Tibial artery (tissue), 4 donors: ENCODE measurements at regions not wholly inside any gene's neighbourhood (a gene's known extent, or its start where the extent isn't known, plus 50 kb on each side); places are given as distances from the start of the nearest gene placed in this dataset.

Experiments
- DNase-seq, 2 donors: peaks; one replicate each; pipeline ENCODE4 v3.0.0-alpha.2; 2019
- H3K27ac ChIP-seq, 2 donors: fragments of 200-600 bp; sonication (generic) in 1 of 2; 1 replicate in 1 of 2; 2 replicates in 1 of 2; pipeline ENCODE4 v1.5.1; 2018 to 2019; ENCODE audit warnings: mild to moderate bottlenecking in 1 of 2
- H3K27me3 ChIP-seq, 2 donors: fragments of 200-600 bp; sonication (generic) in 1 of 2; one replicate each; pipeline versions ENCODE4 v1.5.1 to v1.6.0; 2016 to 2019
- H3K36me3 ChIP-seq, 3 donors: fragments of 200-600 bp; sonication (generic) in 2 of 3; one replicate each; pipeline ENCODE4 v1.5.1; 2016 to 2019; ENCODE audit warnings: mild to moderate bottlenecking in 2 of 3
- H3K4me1 ChIP-seq, 4 donors: fragments of 200-600 bp; sonication (generic) in 2 of 4; 1 replicate in 3 of 4; 2 replicates in 1 of 4; pipeline ENCODE4 v1.5.1; 2016 to 2019
- H3K4me3 ChIP-seq, 2 donors: fragments of 200-600 bp; sonication (generic) in 1 of 2; 1 replicate in 1 of 2; 2 replicates in 1 of 2; pipeline ENCODE4 v1.5.1; 2018 to 2019; ENCODE audit warnings: mild to moderate bottlenecking in 2 of 2
- H3K9me3 ChIP-seq, 3 donors: fragments of 200-600 bp; sonication (generic) in 1 of 3; one replicate each; pipeline ENCODE4 v1.5.1; 2016 to 2019
- intact Hi-C: fragments of 100-400 bp; cut with DNase I; formaldehyde crosslinking; loops from one replicate; pipeline ENCODE4 v1.15.0; 2023; ENCODE audit warnings: low total_unique reads
- TF ChIP-seq, protein P1 (sequence below), 2 experiments: fragments of 200-600 bp in 1 of 2; fragments of 450-650 bp in 1 of 2; IDR thresholded peaks; one replicate each; pipeline ENCODE4 v1.5.1; 2017 to 2019; ENCODE audit warnings: antibody characterized with exemption in 2 of 2, mild to moderate bottlenecking in 1 of 2, moderate library complexity in 1 of 2

DNA sequence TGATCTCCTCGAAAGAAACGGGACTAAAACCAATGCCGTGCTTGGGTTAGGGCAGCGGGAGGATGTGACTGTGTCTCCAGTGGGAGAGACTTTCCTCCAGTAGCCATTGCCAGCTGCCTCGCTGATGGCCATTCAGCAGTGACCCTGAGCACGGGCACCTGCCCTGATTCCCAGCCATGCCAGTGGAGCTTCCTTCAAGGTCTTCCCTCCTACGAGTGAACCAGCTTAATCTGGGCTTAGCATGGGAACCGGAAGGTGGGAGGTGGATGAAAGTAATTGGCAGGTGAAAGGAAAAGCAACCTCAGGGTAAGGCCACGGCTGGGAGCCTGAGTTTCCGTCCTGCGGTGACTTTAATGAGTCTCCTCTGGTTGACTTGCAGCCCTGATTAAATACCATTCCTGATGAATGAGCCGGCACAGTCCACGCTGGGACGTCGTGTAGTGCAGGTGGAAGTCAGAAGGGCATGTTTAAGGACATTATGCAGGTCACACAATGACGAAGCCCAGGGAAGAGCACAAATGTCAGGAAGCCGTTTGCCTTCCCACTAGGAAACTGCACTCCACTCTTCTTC is 813.5 kb downstream of the QKI start:
- TF ChIP-seq, protein P1, sequence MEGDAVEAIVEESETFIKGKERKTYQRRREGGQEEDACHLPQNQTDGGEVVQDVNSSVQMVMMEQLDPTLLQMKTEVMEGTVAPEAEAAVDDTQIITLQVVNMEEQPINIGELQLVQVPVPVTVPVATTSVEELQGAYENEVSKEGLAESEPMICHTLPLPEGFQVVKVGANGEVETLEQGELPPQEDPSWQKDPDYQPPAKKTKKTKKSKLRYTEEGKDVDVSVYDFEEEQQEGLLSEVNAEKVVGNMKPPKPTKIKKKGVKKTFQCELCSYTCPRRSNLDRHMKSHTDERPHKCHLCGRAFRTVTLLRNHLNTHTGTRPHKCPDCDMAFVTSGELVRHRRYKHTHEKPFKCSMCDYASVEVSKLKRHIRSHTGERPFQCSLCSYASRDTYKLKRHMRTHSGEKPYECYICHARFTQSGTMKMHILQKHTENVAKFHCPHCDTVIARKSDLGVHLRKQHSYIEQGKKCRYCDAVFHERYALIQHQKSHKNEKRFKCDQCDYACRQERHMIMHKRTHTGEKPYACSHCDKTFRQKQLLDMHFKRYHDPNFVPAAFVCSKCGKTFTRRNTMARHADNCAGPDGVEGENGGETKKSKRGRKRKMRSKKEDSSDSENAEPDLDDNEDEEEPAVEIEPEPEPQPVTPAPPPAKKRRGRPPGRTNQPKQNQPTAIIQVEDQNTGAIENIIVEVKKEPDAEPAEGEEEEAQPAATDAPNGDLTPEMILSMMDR (IDR thresholded peaks at IDR 0.05) = no peak
- H3K27ac ChIP-seq = no peak overlapping the region
- DNase-seq = no peak
- no peaks in the 10 kb centered on the region for H3K27me3 ChIP-seq
- intact Hi-C loops = no loop called here
- no peaks in the 10 kb centered on the region for H3K9me3 ChIP-seq
- no peaks in the 10 kb centered on the region for H3K4me1 ChIP-seq
- H3K36me3 ChIP-seq = no peaks in the 10 kb centered on the region
- no peak overlapping the region for H3K4me3 ChIP-seq

DNA sequence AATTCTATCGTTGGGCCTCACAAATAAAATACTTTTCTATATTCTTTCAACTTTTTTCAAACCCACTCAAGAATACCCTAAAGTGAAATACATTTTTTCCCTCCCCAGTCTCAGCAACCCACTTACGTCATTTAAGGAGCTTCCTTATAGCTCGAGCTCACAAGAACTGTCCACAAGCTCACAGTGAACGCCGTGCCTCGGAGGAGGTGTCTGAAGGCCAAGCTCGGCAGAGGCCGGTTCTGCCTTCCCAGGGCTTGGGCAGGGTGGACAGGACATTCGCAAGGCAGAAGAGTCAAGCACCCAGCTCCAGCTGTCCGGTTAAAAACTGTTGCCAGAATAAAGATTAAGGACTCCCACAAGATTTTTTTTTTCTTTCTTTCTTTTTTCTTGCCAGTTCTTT is 802.3 kb downstream of the QKI start:
- TF ChIP-seq, protein P1 (IDR thresholded peaks at IDR 0.05) = no peak
- intact Hi-C loops = no loop called here
- no peak for DNase-seq
- Histone ChIP-seq H3K4me3 (no peak overlapping the region), H3K27me3 (no peaks in the 10 kb centered on the region), H3K27ac (no peak overlapping the region), H3K9me3 (no peaks in the 10 kb centered on the region), H3K36me3 (no peaks in the 10 kb centered on the region), H3K4me1 (no peaks in the 10 kb centered on the region)

DNA sequence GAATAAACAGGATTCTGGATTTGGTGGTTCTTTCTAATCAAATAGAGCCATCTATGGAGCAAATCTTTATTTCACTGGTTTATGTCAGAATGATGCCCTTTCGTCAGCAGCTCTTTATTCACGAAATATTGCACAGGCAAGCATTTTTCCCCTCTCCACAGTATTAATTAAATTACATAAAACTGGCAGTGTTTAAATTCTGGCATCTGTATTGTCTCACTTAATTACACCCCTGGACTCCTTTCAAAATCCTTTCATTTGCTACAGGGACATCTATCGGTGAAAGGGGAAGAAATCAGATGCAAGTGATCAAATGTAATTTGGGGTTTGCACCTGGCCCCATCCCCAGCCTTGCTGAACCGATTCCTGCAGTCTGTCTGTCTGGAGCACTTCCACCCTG is 801.9 kb downstream of the QKI start:
- no peaks in the 10 kb centered on the region for H3K27me3 ChIP-seq
- H3K36me3 ChIP-seq = no peaks in the 10 kb centered on the region
- H3K9me3 ChIP-seq = no peaks in the 10 kb centered on the region
- no peaks in the 10 kb centered on the region for H3K4me1 ChIP-seq
- TF ChIP-seq, protein P1 (IDR thresholded peaks at IDR 0.05) = no peak
- DNase-seq = no peak
- no peak overlapping the region for H3K4me3 ChIP-seq
- intact Hi-C loops = no loop called here
- H3K27ac ChIP-seq = no peak overlapping the region

DNA sequence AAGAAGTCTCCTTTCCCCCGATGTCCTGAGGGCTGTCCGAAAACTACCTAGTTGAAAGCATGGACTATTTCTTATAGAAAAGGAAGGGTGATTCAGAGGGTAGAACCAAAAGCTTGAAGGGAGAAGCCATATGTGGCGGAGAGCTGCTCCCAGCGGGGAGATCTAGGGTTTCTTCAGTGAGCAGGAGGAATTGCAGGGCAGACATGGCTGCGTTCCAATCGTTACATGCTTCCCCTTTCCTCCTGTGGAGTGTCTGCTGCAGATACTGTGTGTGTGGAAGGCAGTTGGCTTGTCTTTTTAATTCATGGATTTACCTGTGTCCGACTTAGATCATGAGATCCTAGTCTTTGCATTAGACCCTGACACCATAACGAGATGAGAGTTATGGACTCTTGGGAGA is 799.5 kb downstream of the QKI start:
- intact Hi-C loops = no loop called here
- no peaks in the 10 kb centered on the region for H3K4me1 ChIP-seq
- no peaks in the 10 kb centered on the region for H3K9me3 ChIP-seq
- DNase-seq = no peak
- TF ChIP-seq, protein P1 (IDR thresholded peaks at IDR 0.05) = no peak
- no peaks in the 10 kb centered on the region for H3K36me3 ChIP-seq
- no peaks in the 10 kb centered on the region for H3K27me3 ChIP-seq
- H3K27ac ChIP-seq = no peak overlapping the region
- no peak overlapping the region for H3K4me3 ChIP-seq

DNA sequence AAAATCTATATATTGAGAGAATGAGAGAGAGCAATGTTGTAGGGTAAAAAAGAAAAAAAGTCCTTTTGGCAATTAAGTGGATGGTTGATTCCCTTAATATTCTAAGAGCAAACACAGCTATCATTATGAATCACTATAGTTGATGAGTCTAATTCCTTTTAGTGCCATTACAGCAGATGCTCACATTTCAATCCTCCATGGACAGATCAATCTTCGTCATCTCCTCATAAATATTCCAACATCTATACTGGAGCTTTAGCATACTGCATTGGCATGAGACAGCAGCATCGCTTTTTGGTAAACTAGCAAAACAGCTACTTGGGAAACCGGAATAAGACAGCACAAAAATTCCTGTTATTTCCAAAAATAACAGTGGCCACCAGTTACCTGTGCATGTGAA is 796.7 kb downstream of the QKI start:
- TF ChIP-seq, protein P1 (IDR thresholded peaks at IDR 0.05) = no peak
- H3K4me3 ChIP-seq = no peak overlapping the region
- intact Hi-C loops = no loop called here
- no peaks in the 10 kb centered on the region for H3K36me3 ChIP-seq
- H3K27me3 ChIP-seq = no peaks in the 10 kb centered on the region
- H3K9me3 ChIP-seq = no peaks in the 10 kb centered on the region
- H3K27ac ChIP-seq = no peak overlapping the region
- no peak for DNase-seq
- H3K4me1 ChIP-seq = no peaks in the 10 kb centered on the region

DNA sequence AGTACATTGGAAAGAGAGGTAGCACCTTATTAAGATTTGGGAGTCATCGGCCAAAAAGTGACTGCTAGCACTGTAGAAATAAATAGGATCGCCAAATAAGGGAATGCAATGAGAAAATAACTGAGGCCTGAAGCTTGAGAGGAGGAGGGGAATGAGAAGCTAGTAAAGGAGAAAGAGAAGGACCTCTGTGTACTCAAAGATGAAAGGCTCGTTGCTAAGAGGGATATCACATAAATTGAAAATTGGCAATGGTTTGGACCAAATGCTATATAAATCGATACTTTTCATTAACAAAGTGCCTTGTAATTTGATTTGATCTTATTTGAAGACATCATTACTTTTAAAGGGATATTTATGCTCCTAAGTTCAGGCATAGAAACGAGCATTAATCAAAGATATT is 796.3 kb downstream of the QKI start:
- no peaks in the 10 kb centered on the region for H3K9me3 ChIP-seq
- no peaks in the 10 kb centered on the region for H3K27me3 ChIP-seq
- no peaks in the 10 kb centered on the region for H3K4me1 ChIP-seq
- TF ChIP-seq, protein P1 (IDR thresholded peaks at IDR 0.05) = no peak
- no peak overlapping the region for H3K27ac ChIP-seq
- H3K36me3 ChIP-seq = no peaks in the 10 kb centered on the region
- DNase-seq = no peak
- intact Hi-C loops = no loop called here
- no peak overlapping the region for H3K4me3 ChIP-seq
